ENCODE measurements at regions not wholly inside any gene's neighbourhood (a gene's known extent, or its start where the extent isn't known, plus 50 kb on each side); places are given as distances from the start of the nearest gene placed in this dataset.

GRCh38 chr7:46707973-46708372, 786.9 kb upstream of the IGFBP3 start:
- TF ChIP-seq CTCF (IDR thresholded peaks at IDR 0.05; ENCODE audit: insufficient read depth, low read depth, low read length): no peak
- no peak for TF ChIP-seq EZH2 (IDR thresholded peaks at IDR 0.05; ENCODE audit: insufficient read depth, low read length)
